GM23248 (cell line): ENCODE measurements at regions not wholly inside any gene's neighbourhood (a gene's known extent, or its start where the extent isn't known, plus 50 kb on each side); places are given as distances from the start of the nearest gene placed in this dataset.
"Not testable (repeated sequence)": the region's sequence is repeated elsewhere in the genome, so short reads cannot be mapped to it uniquely, and the experiment has no call there.

ENCODE experiments used
- DNase-seq: peaks from one replicate; pipeline ENCODE4 v3.0.0-alpha.2; 2015
- H2AFZ ChIP-seq: fragments of 200-600 bp; sonication (generic); 2 replicates; pipeline ENCODE4 v1.6.1; 2016; ENCODE audit warnings: antibody characterized with exemption
- H3F3A ChIP-seq: fragments of 200-600 bp; sonication (generic); 2 replicates; pipeline ENCODE4 v1.6.1; 2016; ENCODE audit warnings: mild to moderate bottlenecking, antibody characterized with exemption, mixed run types; ENCODE audit not compliant: insufficient read depth
- H3K27ac ChIP-seq: fragments of 200-600 bp; sonication (generic); 2 replicates; pipeline ENCODE4 v1.5.1; 2016; ENCODE audit warnings: mild to moderate bottlenecking
- H3K27me3 ChIP-seq: fragments of 200-600 bp; sonication (generic); replicated peaks from 2 replicates; pipeline ENCODE4 v1.6.1; 2016; ENCODE audit warnings: mild to moderate bottlenecking; ENCODE audit not compliant: insufficient read depth
- H3K36me3 ChIP-seq: fragments of 200-600 bp; sonication (generic); 2 replicates; pipeline ENCODE4 v1.6.1; 2016; ENCODE audit warnings: low read depth, mild to moderate bottlenecking
- H3K4me1 ChIP-seq: fragments of 200-600 bp; sonication (generic); 2 replicates; pipeline ENCODE4 v1.6.1; 2016; ENCODE audit warnings: mild to moderate bottlenecking; ENCODE audit not compliant: insufficient read depth
- H3K4me2 ChIP-seq: fragments of 200-600 bp; sonication (generic); one replicate; pipeline ENCODE4 v1.6.1; 2016; ENCODE audit warnings: mild to moderate bottlenecking; ENCODE audit not compliant: unreplicated experiment
- H3K4me3 ChIP-seq: fragments of 200-600 bp; sonication (generic); 2 replicates; pipeline ENCODE4 v1.5.1; 2016; ENCODE audit warnings: mild to moderate bottlenecking
- H3K79me2 ChIP-seq: fragments of 200-600 bp; sonication (generic); 2 replicates; pipeline ENCODE4 v1.6.1; 2016; ENCODE audit warnings: mild to moderate bottlenecking; ENCODE audit not compliant: insufficient read depth
- H3K9ac ChIP-seq: fragments of 200-600 bp; sonication (generic); 2 replicates; pipeline ENCODE4 v1.6.1; 2016; ENCODE audit warnings: mild to moderate bottlenecking
- H3K9me2 ChIP-seq: fragments of 200-600 bp; sonication (generic); 2 replicates; pipeline ENCODE4 v1.6.1; 2016; ENCODE audit warnings: mixed run types, mild to moderate bottlenecking, moderate library complexity; ENCODE audit not compliant: insufficient read depth
- H3K9me3 ChIP-seq: fragments of 200-600 bp; sonication (generic); one replicate; pipeline ENCODE4 v1.6.1; 2017; ENCODE audit warnings: low read depth
- H4K20me1 ChIP-seq: fragments of 200-600 bp; sonication (generic); 2 replicates; pipeline ENCODE4 v1.6.0; 2016; ENCODE audit not compliant: insufficient read depth
- EZH2 ChIP-seq: fragments of 200-600 bp; sonication (generic); IDR thresholded peaks from 2 replicates; pipeline ENCODE4 v1.6.1; 2018; ENCODE audit warnings: antibody characterized with exemption, mild to moderate bottlenecking; ENCODE audit not compliant: insufficient read depth, poor library complexity, severe bottlenecking
- EZH2phosphoT487 ChIP-seq: fragments of 200-600 bp; sonication (generic); IDR thresholded peaks from 2 replicates; pipeline ENCODE4 v1.6.1; 2018; ENCODE audit warnings: antibody characterized with exemption, moderate library complexity, mild to moderate bottlenecking, low read depth; ENCODE audit not compliant: insufficient read depth
- WGBS, 2 experiments: methylation state at CpG; one replicate each; pipeline ENCODE4 v1.1.6; 2015 to 2017; ENCODE audit warnings: low lambda C conversion rate in 2 of 2, low coverage in 1 of 2; ENCODE audit errors: missing lambda C conversion rate in 2 of 2; 5-methylcytosine and 5-hydroxymethylcytosine counted together
- in situ Hi-C: fragments of 300-500 bp; cut with MboI; formaldehyde crosslinking; loops from 2 replicates; pipeline ENCODE4 v1.15.0; 2020

GRCh38 chrX:38489341-38489740 lies 72.0 kb upstream of the TSPAN7 start:
- Histone ChIP-seq H3K9ac (no peak overlapping the region), H3K4me1 (no peaks in the 10 kb centered on the region), H3K9me3 (no peaks in the 10 kb centered on the region), H3K27ac (no peak overlapping the region), H2AFZ (no peak overlapping the region), H3K27me3 (no peaks in the 10 kb centered on the region), H3F3A (no peaks in the 10 kb centered on the region), H3K4me2 (no peak overlapping the region), H3K79me2 (no peaks in the 10 kb centered on the region), H4K20me1 (no peaks in the 10 kb centered on the region), H3K9me2 (no peaks in the 10 kb centered on the region), H3K36me3 (no peaks in the 10 kb centered on the region), H3K4me3 (no peak overlapping the region)
- in situ Hi-C loops = no loop called here
- WGBS, 2 experiments = 5 to 8% methylated on average over 3 of the region's 3 CpGs
- DNase-seq = no peak
- TF ChIP-seq EZH2phosphoT487 (no peak), EZH2 (no peak)

GRCh38 chrX:38494239-38494823 lies 67.0 kb upstream of the TSPAN7 start:
- Histone ChIP-seq H3K4me1 (no peaks in the 10 kb centered on the region), H3K4me3 (no peak overlapping the region), H3K79me2 (no peaks in the 10 kb centered on the region), H3K36me3 (no peaks in the 10 kb centered on the region), H3K9me2 (no peaks in the 10 kb centered on the region), H3K27me3 (no peaks in the 10 kb centered on the region), H3K4me2 (no peak overlapping the region), H3K9ac (no peak overlapping the region), H3K9me3 (no peaks in the 10 kb centered on the region), H3K27ac (no peak overlapping the region), H3F3A (no peaks in the 10 kb centered on the region), H2AFZ (no peak overlapping the region), H4K20me1 (no peaks in the 10 kb centered on the region)
- in situ Hi-C loops = no loop called here
- 31 to 35% methylated on average over 3 of the region's 3 CpGs for WGBS, 2 experiments
- DNase-seq = no peak
- no peak for TF ChIP-seq EZH2
- no peak for TF ChIP-seq EZH2phosphoT487

GRCh38 chrX:38499658-38500057 lies 61.7 kb upstream of the TSPAN7 start:
- H3K9ac ChIP-seq, H3K4me3 ChIP-seq, H3K4me1 ChIP-seq, H3K9me3 ChIP-seq, H3K36me3 ChIP-seq, H2AFZ ChIP-seq, H4K20me1 ChIP-seq, H3K27ac ChIP-seq, H3K79me2 ChIP-seq, H3K27me3 ChIP-seq, in situ Hi-C loops, DNase-seq, H3K4me2 ChIP-seq, H3K9me2 ChIP-seq, H3F3A ChIP-seq: not testable (repeated sequence)
- 52 to 90% methylated on average over 2 to 3 of the region's 3 CpGs for WGBS, 2 experiments

- no peaks in the 10 kb centered on the region for H3K27me3 ChIP-seq
- TF ChIP-seq EZH2phosphoT487 = no peak
- TF ChIP-seq EZH2 = no peak
- H3K9ac ChIP-seq = no peak overlapping the region
- no peak overlapping the region for H3K4me2 ChIP-seq
- H3K79me2 ChIP-seq = no peaks in the 10 kb centered on the region
- no peaks in the 10 kb centered on the region for H3K9me3 ChIP-seq
- 44 to 82% methylated on average over 1 of the region's 1 CpG for WGBS, 2 experiments
- in situ Hi-C loops = no loop called here
- no peaks in the 10 kb centered on the region for H4K20me1 ChIP-seq
- no peaks in the 10 kb centered on the region for H3K4me1 ChIP-seq
- H3K4me3 ChIP-seq = no peak overlapping the region
- H3K27ac ChIP-seq = no peak overlapping the region
- H2AFZ ChIP-seq = no peak overlapping the region
- DNase-seq = no peak
- no peaks in the 10 kb centered on the region for H3K36me3 ChIP-seq
- H3F3A ChIP-seq = no peaks in the 10 kb centered on the region
- no peaks in the 10 kb centered on the region for H3K9me2 ChIP-seq
Measured at GRCh38 chrX:38500141-38500540, 61.2 kb upstream of the TSPAN7 start.

DNA sequence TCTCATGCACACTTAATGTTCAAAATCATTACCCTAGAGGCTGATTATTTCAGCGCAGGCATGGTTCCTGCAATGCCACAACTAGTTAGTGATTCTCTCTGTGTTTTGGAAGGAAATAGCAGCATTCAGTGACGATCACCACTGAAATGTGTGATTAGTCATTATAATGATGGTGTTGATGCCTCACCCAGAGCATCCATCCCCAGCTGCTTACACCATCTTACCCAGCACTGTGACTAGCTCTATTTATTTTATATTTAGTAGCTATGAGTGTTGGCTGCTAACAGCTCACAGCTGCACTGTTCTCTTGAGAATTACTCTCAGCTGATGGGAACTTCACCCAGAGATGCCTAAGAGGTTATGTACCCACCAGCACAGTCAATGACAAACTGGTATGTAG lies 60.5 kb upstream of the TSPAN7 start:
- no peaks in the 10 kb centered on the region for H4K20me1 ChIP-seq
- H3K4me1 ChIP-seq = no peaks in the 10 kb centered on the region
- no peak overlapping the region for H3K9ac ChIP-seq
- no peak overlapping the region for H3K4me3 ChIP-seq
- H3K79me2 ChIP-seq = no peaks in the 10 kb centered on the region
- no peaks in the 10 kb centered on the region for H3K36me3 ChIP-seq
- in situ Hi-C loops = no loop called here
- peak; percentile 6 for DNase-seq
- no peaks in the 10 kb centered on the region for H3K9me3 ChIP-seq
- no peak overlapping the region for H3K27ac ChIP-seq
- no peaks in the 10 kb centered on the region for H3K27me3 ChIP-seq
- no peak overlapping the region for H3K4me2 ChIP-seq
- TF ChIP-seq EZH2phosphoT487 (no peak), EZH2 (no peak)
- 51 to 56% methylated on average over 2 of the region's 2 CpGs for WGBS, 2 experiments
- no peak overlapping the region for H2AFZ ChIP-seq
- no peaks in the 10 kb centered on the region for H3F3A ChIP-seq
- no peaks in the 10 kb centered on the region for H3K9me2 ChIP-seq
